H1 (cell line): ENCODE measurements at regions not wholly inside any gene's neighbourhood (a gene's known extent, or its start where the extent isn't known, plus 50 kb on each side); places are given as distances from the start of the nearest gene placed in this dataset.

Experiments used
- ASH2L ChIP-seq: fragments of 200-600, 300-600 bp; sonication (generic); IDR thresholded peaks from one replicate; pipeline ENCODE4 v1.7.1; 2017; ENCODE audit warnings: low read length
- MAFK ChIP-seq: IDR thresholded peaks from 2 replicates; pipeline ENCODE4 v1.6.1; 2012; ENCODE audit warnings: low read depth, mild to moderate bottlenecking, improper control_type of control experiment, low read length
- RAD21 ChIP-seq, 2 experiments: IDR thresholded peaks in 1 of 2; conservative IDR thresholded peaks in 1 of 2; 2 replicates each; pipeline ENCODE4 v1.6.1; 2011; ENCODE audit warnings: low read depth in 2 of 2, low read length in 2 of 2, improper control_type of control experiment in 1 of 2, inconsistent platforms in 1 of 2, mild to moderate bottlenecking in 1 of 2, moderate library complexity in 1 of 2
- TF ChIP-seq, protein P1 (sequence below): fragments of 300-600 bp; sonication (generic); IDR thresholded peaks from 2 replicates; pipeline ENCODE4 v1.7.1; 2012; ENCODE audit warnings: low read length, moderate library complexity, mild to moderate bottlenecking, inconsistent platforms; ENCODE audit not compliant: insufficient replicate concordance

DNA sequence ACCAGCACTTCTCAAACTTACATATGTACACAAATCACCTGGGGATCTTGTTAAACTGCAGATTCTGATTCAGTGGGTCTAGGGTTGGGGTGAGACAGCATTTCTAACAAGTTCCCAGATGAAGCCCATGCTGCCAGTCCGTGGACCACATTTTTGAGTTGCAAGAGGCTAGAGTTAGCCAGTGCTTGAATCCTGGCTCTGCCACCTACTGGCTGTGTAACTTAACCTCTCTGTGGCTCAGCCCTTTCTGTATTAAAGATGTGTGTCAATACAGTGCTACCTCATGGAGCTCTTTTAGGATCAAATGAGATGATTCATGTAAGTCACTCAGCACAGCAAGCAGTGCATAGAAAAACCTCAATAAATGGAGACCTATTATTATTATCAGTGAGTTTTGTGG lies 90.2 kb upstream of the ISX start (continued):
- TF ChIP-seq, protein P1, sequence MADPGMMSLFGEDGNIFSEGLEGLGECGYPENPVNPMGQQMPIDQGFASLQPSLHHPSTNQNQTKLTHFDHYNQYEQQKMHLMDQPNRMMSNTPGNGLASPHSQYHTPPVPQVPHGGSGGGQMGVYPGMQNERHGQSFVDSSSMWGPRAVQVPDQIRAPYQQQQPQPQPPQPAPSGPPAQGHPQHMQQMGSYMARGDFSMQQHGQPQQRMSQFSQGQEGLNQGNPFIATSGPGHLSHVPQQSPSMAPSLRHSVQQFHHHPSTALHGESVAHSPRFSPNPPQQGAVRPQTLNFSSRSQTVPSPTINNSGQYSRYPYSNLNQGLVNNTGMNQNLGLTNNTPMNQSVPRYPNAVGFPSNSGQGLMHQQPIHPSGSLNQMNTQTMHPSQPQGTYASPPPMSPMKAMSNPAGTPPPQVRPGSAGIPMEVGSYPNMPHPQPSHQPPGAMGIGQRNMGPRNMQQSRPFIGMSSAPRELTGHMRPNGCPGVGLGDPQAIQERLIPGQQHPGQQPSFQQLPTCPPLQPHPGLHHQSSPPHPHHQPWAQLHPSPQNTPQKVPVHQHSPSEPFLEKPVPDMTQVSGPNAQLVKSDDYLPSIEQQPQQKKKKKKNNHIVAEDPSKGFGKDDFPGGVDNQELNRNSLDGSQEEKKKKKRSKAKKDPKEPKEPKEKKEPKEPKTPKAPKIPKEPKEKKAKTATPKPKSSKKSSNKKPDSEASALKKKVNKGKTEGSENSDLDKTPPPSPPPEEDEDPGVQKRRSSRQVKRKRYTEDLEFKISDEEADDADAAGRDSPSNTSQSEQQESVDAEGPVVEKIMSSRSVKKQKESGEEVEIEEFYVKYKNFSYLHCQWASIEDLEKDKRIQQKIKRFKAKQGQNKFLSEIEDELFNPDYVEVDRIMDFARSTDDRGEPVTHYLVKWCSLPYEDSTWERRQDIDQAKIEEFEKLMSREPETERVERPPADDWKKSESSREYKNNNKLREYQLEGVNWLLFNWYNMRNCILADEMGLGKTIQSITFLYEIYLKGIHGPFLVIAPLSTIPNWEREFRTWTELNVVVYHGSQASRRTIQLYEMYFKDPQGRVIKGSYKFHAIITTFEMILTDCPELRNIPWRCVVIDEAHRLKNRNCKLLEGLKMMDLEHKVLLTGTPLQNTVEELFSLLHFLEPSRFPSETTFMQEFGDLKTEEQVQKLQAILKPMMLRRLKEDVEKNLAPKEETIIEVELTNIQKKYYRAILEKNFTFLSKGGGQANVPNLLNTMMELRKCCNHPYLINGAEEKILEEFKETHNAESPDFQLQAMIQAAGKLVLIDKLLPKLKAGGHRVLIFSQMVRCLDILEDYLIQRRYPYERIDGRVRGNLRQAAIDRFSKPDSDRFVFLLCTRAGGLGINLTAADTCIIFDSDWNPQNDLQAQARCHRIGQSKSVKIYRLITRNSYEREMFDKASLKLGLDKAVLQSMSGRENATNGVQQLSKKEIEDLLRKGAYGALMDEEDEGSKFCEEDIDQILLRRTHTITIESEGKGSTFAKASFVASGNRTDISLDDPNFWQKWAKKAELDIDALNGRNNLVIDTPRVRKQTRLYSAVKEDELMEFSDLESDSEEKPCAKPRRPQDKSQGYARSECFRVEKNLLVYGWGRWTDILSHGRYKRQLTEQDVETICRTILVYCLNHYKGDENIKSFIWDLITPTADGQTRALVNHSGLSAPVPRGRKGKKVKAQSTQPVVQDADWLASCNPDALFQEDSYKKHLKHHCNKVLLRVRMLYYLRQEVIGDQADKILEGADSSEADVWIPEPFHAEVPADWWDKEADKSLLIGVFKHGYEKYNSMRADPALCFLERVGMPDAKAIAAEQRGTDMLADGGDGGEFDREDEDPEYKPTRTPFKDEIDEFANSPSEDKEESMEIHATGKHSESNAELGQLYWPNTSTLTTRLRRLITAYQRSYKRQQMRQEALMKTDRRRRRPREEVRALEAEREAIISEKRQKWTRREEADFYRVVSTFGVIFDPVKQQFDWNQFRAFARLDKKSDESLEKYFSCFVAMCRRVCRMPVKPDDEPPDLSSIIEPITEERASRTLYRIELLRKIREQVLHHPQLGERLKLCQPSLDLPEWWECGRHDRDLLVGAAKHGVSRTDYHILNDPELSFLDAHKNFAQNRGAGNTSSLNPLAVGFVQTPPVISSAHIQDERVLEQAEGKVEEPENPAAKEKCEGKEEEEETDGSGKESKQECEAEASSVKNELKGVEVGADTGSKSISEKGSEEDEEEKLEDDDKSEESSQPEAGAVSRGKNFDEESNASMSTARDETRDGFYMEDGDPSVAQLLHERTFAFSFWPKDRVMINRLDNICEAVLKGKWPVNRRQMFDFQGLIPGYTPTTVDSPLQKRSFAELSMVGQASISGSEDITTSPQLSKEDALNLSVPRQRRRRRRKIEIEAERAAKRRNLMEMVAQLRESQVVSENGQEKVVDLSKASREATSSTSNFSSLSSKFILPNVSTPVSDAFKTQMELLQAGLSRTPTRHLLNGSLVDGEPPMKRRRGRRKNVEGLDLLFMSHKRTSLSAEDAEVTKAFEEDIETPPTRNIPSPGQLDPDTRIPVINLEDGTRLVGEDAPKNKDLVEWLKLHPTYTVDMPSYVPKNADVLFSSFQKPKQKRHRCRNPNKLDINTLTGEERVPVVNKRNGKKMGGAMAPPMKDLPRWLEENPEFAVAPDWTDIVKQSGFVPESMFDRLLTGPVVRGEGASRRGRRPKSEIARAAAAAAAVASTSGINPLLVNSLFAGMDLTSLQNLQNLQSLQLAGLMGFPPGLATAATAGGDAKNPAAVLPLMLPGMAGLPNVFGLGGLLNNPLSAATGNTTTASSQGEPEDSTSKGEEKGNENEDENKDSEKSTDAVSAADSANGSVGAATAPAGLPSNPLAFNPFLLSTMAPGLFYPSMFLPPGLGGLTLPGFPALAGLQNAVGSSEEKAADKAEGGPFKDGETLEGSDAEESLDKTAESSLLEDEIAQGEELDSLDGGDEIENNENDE: no peak
- TF ChIP-seq MAFK: no peak
- no peak for TF ChIP-seq ASH2L
- TF ChIP-seq RAD21 (IDR thresholded peaks at IDR 0.05 in 1 of 2, conservative IDR thresholded peaks at IDR 0.05 in 1 of 2; ENCODE audit: low read depth in 2 of 2, low read length in 2 of 2): peak; percentile 52 to 65
